Liver (tissue), 8 donors: ENCODE measurements at regions not wholly inside any gene's neighbourhood (a gene's known extent, or its start where the extent isn't known, plus 50 kb on each side); places are given as distances from the start of the nearest gene placed in this dataset.

ENCODE experiments used
- DNase-seq: peaks from one replicate; pipeline ENCODE4 v3.0.0-alpha.2; 2017; ENCODE audit warnings: low spot score
- H3K27ac ChIP-seq, 2 donors: one replicate each; pipeline ENCODE4 v1.7.0; 2013; ENCODE audit warnings: inconsistent platforms in 2 of 2, low read length in 2 of 2, control low read depth in 1 of 2, low read depth in 1 of 2, mild to moderate bottlenecking in 1 of 2
- H3K27me3 ChIP-seq, 4 donors: one replicate each; pipeline versions ENCODE4 v1.6.1 to v1.7.0; 2013; ENCODE audit warnings: low read length in 3 of 4, inconsistent platforms in 1 of 4, mild to moderate bottlenecking in 1 of 4, moderate library complexity in 1 of 4; ENCODE audit not compliant: control insufficient read depth in 4 of 4, insufficient read depth in 4 of 4
- H3K36me3 ChIP-seq, 4 donors: one replicate each; pipeline versions ENCODE4 v1.6.1 to v1.7.0; 2013; ENCODE audit warnings: low read length in 3 of 4, mild to moderate bottlenecking in 3 of 4, low read depth in 1 of 4, moderate library complexity in 1 of 4; ENCODE audit not compliant: control insufficient read depth in 4 of 4, insufficient read depth in 3 of 4
- H3K4me1 ChIP-seq, 4 donors: one replicate each; pipeline versions ENCODE4 v1.6.1 to v1.7.0; 2013; ENCODE audit warnings: low read length in 3 of 4, mild to moderate bottlenecking in 3 of 4, moderate library complexity in 1 of 4; ENCODE audit not compliant: control insufficient read depth in 4 of 4, insufficient read depth in 4 of 4
- H3K4me3 ChIP-seq, 3 donors: one replicate each; pipeline versions ENCODE4 v1.6.1 to v1.7.0; 2013; ENCODE audit warnings: low read length in 3 of 3, control low read depth in 1 of 3, low read depth in 1 of 3, mild to moderate bottlenecking in 1 of 3
- H3K9ac ChIP-seq, 2 donors: one replicate each; pipeline ENCODE4 v1.7.0; 2013; ENCODE audit warnings: low read length in 2 of 2, mild to moderate bottlenecking in 2 of 2, moderate library complexity in 2 of 2, control low read depth in 1 of 2, low read depth in 1 of 2
- H3K9me3 ChIP-seq, 4 donors: one replicate each; pipeline versions ENCODE4 v1.6.1 to v1.7.0; 2013; ENCODE audit warnings: low read length in 3 of 4; ENCODE audit not compliant: control insufficient read depth in 4 of 4
- ATF3 ChIP-seq: IDR thresholded peaks from 2 replicates; pipeline ENCODE4 v1.6.1; 2016; ENCODE audit warnings: antibody characterized with exemption
- CTCF ChIP-seq: fragments of 150-350 bp; IDR thresholded peaks from 2 replicates; pipeline ENCODE4 v1.5.1; 2017; ENCODE audit warnings: improper control_type of control experiment, low read depth, low read length; ENCODE audit not compliant: missing input control
- EGR1 ChIP-seq, 2 donors: IDR thresholded peaks; 2 replicates each; pipeline ENCODE4 v1.6.1; 2016 to 2018; ENCODE audit warnings: antibody characterized with exemption in 2 of 2, low read depth in 2 of 2
- GABPA ChIP-seq, 2 donors: IDR thresholded peaks in 1 of 2; conservative IDR thresholded peaks in 1 of 2; 2 replicates each; pipeline ENCODE4 v1.6.1; 2016; ENCODE audit warnings: antibody characterized with exemption in 2 of 2, mild to moderate bottlenecking in 1 of 2, moderate library complexity in 1 of 2
- HNF4A ChIP-seq, 2 donors: conservative IDR thresholded peaks; 2 replicates each; pipeline ENCODE4 v1.6.1; 2016; ENCODE audit warnings: antibody characterized with exemption in 2 of 2, mild to moderate bottlenecking in 2 of 2
- HNF4G ChIP-seq: IDR thresholded peaks from 2 replicates; pipeline ENCODE4 v1.6.1; 2016; ENCODE audit warnings: antibody characterized with exemption
- MAX ChIP-seq: IDR thresholded peaks from 2 replicates; pipeline ENCODE4 v1.6.1; 2016; ENCODE audit warnings: antibody characterized with exemption
- NR2F2 ChIP-seq: IDR thresholded peaks from 2 replicates; pipeline ENCODE4 v1.6.1; 2016; ENCODE audit warnings: antibody characterized with exemption
- RAD21 ChIP-seq, 2 donors: IDR thresholded peaks; 2 replicates each; pipeline ENCODE4 v1.6.1; 2016; ENCODE audit warnings: antibody characterized with exemption in 2 of 2, mild to moderate bottlenecking in 2 of 2
- REST ChIP-seq: IDR thresholded peaks from 2 replicates; pipeline ENCODE4 v1.6.1; 2016; ENCODE audit warnings: antibody characterized with exemption, mild to moderate bottlenecking
- RXRA ChIP-seq, 2 donors: IDR thresholded peaks; 2 replicates each; pipeline ENCODE4 v1.6.1; 2017 to 2018; ENCODE audit warnings: antibody characterized with exemption in 2 of 2, mild to moderate bottlenecking in 1 of 2
- TAF1 ChIP-seq: conservative IDR thresholded peaks from 2 replicates; pipeline ENCODE4 v1.6.1; 2016; ENCODE audit warnings: antibody characterized with exemption, mild to moderate bottlenecking
- YY1 ChIP-seq: IDR thresholded peaks from 2 replicates; pipeline ENCODE4 v1.6.1; 2016; ENCODE audit warnings: antibody characterized with exemption, mild to moderate bottlenecking
- ZBTB33 ChIP-seq: IDR thresholded peaks from 2 replicates; pipeline ENCODE4 v1.6.1; 2016; ENCODE audit warnings: antibody characterized with exemption
- WGBS: extraction: QIAGEN DNeasy Blood & Tissue Kit; methylation state at CpG from one replicate; pipeline ENCODE4 v1.1.7; 2013; 5-methylcytosine and 5-hydroxymethylcytosine counted together
- donor health status: healthy.
- donor health status: healthy.
- donor health status: healthy.
- donor health status: healthy.
- donor health status: healthy.

GRCh38 chrX:125420809-125421208 lies 101.1 kb downstream of the TEX13C start:
- no peaks in the 10 kb centered on the region for H3K36me3 ChIP-seq
- no peak overlapping the region for H3K4me3 ChIP-seq
- no peaks in the 10 kb centered on the region for H3K4me1 ChIP-seq
- 89% methylated on average over 4 of the region's 4 CpGs for WGBS
- no peak overlapping the region for H3K27ac ChIP-seq
- no peaks in the 10 kb centered on the region for H3K27me3 ChIP-seq
- no peak for TF ChIP-seq YY1
- no peak for TF ChIP-seq ZBTB33
- no peak for TF ChIP-seq NR2F2
- TF ChIP-seq ATF3 = no peak
- TF ChIP-seq HNF4G = no peak
- no peak for TF ChIP-seq TAF1
- no peak for TF ChIP-seq CTCF
- TF ChIP-seq RXRA (IDR thresholded peaks at IDR 0.05) = no peak
- no peak for DNase-seq
- no peak overlapping the region for H3K9ac ChIP-seq
- H3K9me3 ChIP-seq = no peaks in the 10 kb centered on the region

GRCh38 chrX:125422986-125423385 lies 103.3 kb downstream of the TEX13C start:
- no peaks in the 10 kb centered on the region for H3K27me3 ChIP-seq
- DNase-seq = no peak
- no peak overlapping the region for H3K4me3 ChIP-seq
- TF ChIP-seq MAX (no peak), ATF3 (no peak)
- no peak overlapping the region for H3K27ac ChIP-seq
- no peaks in the 10 kb centered on the region for H3K36me3 ChIP-seq
- H3K9me3 ChIP-seq = no peaks in the 10 kb centered on the region
- WGBS = 83% methylated on average over 3 of the region's 3 CpGs
- H3K9ac ChIP-seq = no peak overlapping the region
- no peaks in the 10 kb centered on the region for H3K4me1 ChIP-seq

- H3K36me3 ChIP-seq = no peaks in the 10 kb centered on the region
- H3K4me3 ChIP-seq = no peak overlapping the region
- no peak for DNase-seq
- H3K27me3 ChIP-seq = no peaks in the 10 kb centered on the region
- no peak overlapping the region for H3K9ac ChIP-seq
- TF ChIP-seq GABPA (IDR thresholded peaks at IDR 0.05 in 1 of 2, conservative IDR thresholded peaks at IDR 0.05 in 1 of 2) (no peak), HNF4G (no peak), EGR1 (IDR thresholded peaks at IDR 0.05; ENCODE audit: low read depth in 2 of 2) (no peak), HNF4A (conservative IDR thresholded peaks at IDR 0.05) (no peak), RAD21 (IDR thresholded peaks at IDR 0.05) (no peak), REST (no peak), RXRA (IDR thresholded peaks at IDR 0.05) (no peak)
- no peak overlapping the region for H3K27ac ChIP-seq
- WGBS = 59% methylated on average over 1 of the region's 1 CpG
- H3K9me3 ChIP-seq = no peaks in the 10 kb centered on the region
- H3K4me1 ChIP-seq = no peaks in the 10 kb centered on the region
These were observed 104.9 kb downstream of the TEX13C start for GRCh38 chrX:125424536-125424935.
